Subcutaneous abdominal adipose tissue (tissue), 5 donors: ENCODE measurements at regions not wholly inside any gene's neighbourhood (a gene's known extent, or its start where the extent isn't known, plus 50 kb on each side); places are given as distances from the start of the nearest gene placed in this dataset.

Source experiments
- H3K27ac ChIP-seq: one replicate; pipeline ENCODE4 v1.7.0; 2013; ENCODE audit warnings: low read depth, mild to moderate bottlenecking, inconsistent platforms, low read length, moderate library complexity
- H3K27me3 ChIP-seq, 5 donors: one replicate each; pipeline ENCODE4 v1.7.0; 2013; ENCODE audit warnings: low read length in 5 of 5, inconsistent platforms in 1 of 5; ENCODE audit not compliant: control insufficient read depth in 5 of 5, insufficient read depth in 4 of 5
- H3K36me3 ChIP-seq, 5 donors: one replicate each; pipeline ENCODE4 v1.7.0; 2013; ENCODE audit warnings: low read length in 5 of 5; ENCODE audit not compliant: control insufficient read depth in 5 of 5, insufficient read depth in 5 of 5
- H3K4me1 ChIP-seq, 5 donors: one replicate each; pipeline ENCODE4 v1.7.0; 2013; ENCODE audit warnings: low read length in 5 of 5, mild to moderate bottlenecking in 3 of 5, moderate library complexity in 1 of 5; ENCODE audit not compliant: control insufficient read depth in 5 of 5, insufficient read depth in 5 of 5
- H3K4me3 ChIP-seq, 5 donors: one replicate each; pipeline ENCODE4 v1.7.0; 2013; ENCODE audit warnings: low read length in 5 of 5, low read depth in 1 of 5
- H3K9ac ChIP-seq, 5 donors: one replicate each; pipeline ENCODE4 v1.7.0; 2013; ENCODE audit warnings: low read length in 5 of 5, mild to moderate bottlenecking in 4 of 5, moderate library complexity in 3 of 5
- H3K9me3 ChIP-seq, 5 donors: one replicate each; pipeline ENCODE4 v1.7.0; 2013; ENCODE audit warnings: low read length in 5 of 5; ENCODE audit not compliant: control insufficient read depth in 5 of 5
- donor health status: healthy.
- donor health status: healthy.
- donor health status: healthy.
- donor health status: healthy.
- donor health status: healthy.

DNA sequence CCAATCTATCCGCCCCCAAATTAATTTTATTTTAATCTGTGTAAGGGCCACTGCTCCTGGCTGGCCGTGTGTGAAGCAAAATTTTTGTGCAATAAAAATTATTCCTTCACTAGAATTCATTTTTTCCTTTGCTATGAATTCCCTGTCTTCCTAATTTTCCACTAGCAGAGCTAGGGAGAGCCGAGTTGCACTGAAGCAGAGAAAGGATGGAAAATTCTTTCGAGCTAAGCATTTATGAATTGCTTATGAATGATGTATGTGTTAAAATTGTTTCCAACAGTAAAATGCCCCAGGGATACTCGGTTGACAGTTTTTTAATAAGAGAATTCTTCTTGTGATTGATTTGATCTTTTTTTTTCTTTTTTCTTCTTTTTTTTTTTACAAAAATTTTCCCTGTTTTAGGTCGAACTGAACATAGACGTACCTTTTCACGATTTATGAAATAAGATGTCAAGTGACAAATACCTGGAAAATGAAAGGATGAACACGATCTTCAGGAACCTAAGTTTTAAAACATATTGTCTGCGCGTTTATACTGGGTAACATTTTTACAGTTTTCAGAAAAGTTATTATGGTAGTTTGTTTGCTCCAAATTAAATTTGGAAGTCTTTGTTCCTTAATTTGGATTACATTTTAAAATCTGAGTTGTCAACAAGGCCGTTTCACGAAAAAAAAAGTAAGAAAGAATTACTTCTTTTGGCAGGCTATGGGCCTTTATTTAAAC lies 288.8 kb upstream of the NFE2L3 start:
- H3K9me3 ChIP-seq, result peaks cover 0 to 4% (median 0%) of the 10 kb centered on the region in 5 donors
- no peaks in the 10 kb centered on the region for H3K36me3 ChIP-seq
- no peak overlapping the region for H3K27ac ChIP-seq
- peaks cover 3 to 16% (median 13%) of the 10 kb centered on the region in 5 donors for H3K4me1 ChIP-seq
- H3K27me3 ChIP-seq, result peaks cover 7 to 59% (median 38%) of the 10 kb centered on the region in 5 donors
- peak overlapping the region in 3 of 5 donors; percentile 17 to 34 (median 23) for H3K4me3 ChIP-seq
- no peak overlapping the region for H3K9ac ChIP-seq

DNA sequence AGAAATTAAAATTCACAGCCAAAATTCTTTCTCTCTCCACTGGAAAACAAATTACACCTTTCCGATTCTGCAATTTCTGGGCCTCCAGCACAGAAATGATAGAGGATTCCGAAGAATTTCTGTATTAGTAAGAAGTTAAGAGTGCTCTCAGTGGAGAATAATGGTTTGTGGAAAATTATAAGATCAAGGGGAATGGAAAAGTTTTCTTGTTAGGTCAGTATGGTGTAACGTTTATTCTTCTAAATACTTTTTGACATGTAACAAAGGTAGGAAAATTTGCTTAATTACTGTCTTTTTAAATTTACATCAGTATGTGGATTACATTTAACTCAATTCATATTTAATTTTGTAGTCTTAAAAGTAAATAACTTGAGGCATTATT lies 288.3 kb upstream of the NFE2L3 start:
- H3K27ac ChIP-seq, result no peak overlapping the region
- H3K27me3 ChIP-seq, result peaks cover 8 to 60% (median 40%) of the 10 kb centered on the region in 5 donors
- H3K4me3 ChIP-seq, result no peak overlapping the region
- H3K9me3 ChIP-seq, result peaks cover 0 to 4% (median 0%) of the 10 kb centered on the region in 5 donors
- H3K4me1 ChIP-seq, result peaks cover 3 to 16% (median 13%) of the 10 kb centered on the region in 5 donors
- no peaks in the 10 kb centered on the region for H3K36me3 ChIP-seq
- no peak overlapping the region for H3K9ac ChIP-seq

DNA sequence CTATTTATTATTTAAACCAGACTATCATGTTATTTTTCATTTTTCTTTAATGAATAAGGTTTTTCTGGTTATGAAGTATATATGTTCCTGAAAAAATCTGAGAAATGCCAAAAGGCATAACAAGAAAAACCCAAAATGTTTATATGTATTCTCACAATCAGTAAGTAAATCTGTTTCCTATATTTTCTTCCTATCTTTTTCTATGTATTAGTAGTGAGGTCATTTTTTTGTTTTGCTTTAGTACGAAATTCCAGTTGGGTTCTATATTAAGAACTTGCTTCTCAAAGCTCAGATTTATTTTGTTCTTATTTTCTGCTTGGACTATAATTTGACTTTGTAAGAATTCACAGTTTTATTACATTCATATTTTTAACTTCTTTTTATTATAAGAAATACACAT lies 287.5 kb upstream of the NFE2L3 start:
- peaks cover 10 to 60% (median 40%) of the 10 kb centered on the region in 5 donors for H3K27me3 ChIP-seq

DNA sequence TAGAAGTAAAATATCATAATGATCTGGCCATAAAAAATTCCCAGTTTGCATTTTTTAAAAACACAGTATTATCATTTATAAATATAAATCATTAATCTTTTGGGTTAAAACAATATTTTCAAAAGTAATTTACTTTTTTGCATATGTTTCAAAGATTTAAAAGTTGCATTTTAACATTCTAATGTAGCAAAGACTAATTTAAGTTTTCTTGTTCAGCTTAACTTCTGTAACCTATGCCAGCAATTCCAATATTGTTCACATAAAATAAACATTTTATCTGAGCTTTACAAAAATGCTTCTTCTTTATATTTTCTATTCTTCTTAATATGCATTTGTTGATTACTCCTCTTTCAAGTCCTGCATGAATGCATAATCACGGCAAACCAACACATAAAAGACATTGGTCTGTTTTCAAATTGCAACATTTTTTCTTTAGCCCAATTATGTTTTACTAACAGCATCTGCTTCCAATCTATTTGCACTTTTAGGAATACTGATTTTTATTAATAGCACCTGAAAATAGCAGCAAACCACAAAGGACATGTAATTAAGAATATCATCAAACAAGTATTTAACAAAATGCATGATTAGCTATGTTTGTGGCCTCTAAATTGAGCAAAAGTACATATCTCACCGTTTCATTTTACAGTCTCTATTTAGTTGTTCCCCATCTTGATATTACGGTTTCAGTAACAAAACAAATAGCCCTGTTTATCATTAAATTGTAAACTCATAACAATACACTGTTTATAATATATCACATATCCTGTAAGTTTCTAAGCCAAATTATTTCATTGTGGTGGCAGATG lies 286.9 kb upstream of the NFE2L3 start:
- peaks cover 0 to 4% (median 0%) of the 10 kb centered on the region in 5 donors for H3K9me3 ChIP-seq
- peaks cover 3 to 16% (median 13%) of the 10 kb centered on the region in 5 donors for H3K4me1 ChIP-seq
- H3K27ac ChIP-seq, result no peak overlapping the region
- H3K4me3 ChIP-seq, result no peak overlapping the region
- no peak overlapping the region for H3K9ac ChIP-seq
- H3K36me3 ChIP-seq, result no peaks in the 10 kb centered on the region
- H3K27me3 ChIP-seq, result peaks cover 10 to 59% (median 44%) of the 10 kb centered on the region in 5 donors

More for the DNA sequence above, 287.5 kb upstream of the NFE2L3 start:
- peaks cover 3 to 16% (median 13%) of the 10 kb centered on the region in 5 donors for H3K4me1 ChIP-seq
- no peak overlapping the region for H3K27ac ChIP-seq
- H3K9ac ChIP-seq, result no peak overlapping the region
- H3K4me3 ChIP-seq, result no peak overlapping the region
- H3K9me3 ChIP-seq, result peaks cover 0 to 4% (median 0%) of the 10 kb centered on the region in 5 donors
- H3K36me3 ChIP-seq, result no peaks in the 10 kb centered on the region

DNA sequence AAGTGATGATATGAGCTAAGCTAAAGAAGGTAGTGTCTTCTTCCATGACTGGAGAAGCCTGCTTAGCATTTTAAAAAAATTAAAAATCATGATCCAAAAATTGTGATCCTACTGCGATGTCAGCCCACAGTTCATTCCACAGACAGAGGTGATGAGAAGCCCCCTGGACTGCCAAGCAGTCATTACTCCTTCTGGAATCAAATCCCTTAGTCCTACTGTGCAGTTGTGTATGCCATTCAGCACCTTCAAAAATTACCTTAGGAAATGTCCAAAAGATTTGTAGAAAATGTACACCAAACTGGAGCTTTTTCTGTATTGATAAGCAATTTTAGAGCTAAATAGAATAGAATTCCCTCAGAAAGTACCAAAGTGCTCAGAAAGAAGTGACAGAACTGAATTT lies 283.5 kb upstream of the NFE2L3 start:
- Histone ChIP-seq H3K36me3 (no peaks in the 10 kb centered on the region), H3K4me3 (no peak overlapping the region), H3K27ac (no peak overlapping the region), H3K27me3 (peaks cover 13 to 56% (median 38%) of the 10 kb centered on the region in 5 donors), H3K9ac (no peak overlapping the region), H3K4me1 (no peaks in the 10 kb centered on the region), H3K9me3 (peaks cover 0 to 2% (median 0%) of the 10 kb centered on the region in 5 donors)

DNA sequence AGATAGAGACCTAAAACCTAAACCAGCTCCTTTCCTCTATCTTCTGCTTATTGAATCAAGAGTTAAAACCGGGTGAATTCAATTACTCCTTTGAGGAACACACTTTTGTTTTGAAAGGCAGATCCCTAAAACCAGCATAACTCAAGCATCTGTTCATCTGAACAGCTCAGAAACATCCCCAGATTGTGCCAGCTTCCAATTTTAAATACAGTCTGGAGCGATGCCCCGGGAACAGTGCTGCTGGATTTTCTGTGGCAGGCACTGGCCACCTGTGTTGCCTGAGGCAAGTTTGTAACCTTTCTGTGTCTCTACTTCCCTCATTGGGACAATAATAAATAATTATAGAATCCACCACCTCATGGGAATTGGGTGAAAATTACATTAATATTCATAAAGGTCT lies 281.4 kb upstream of the NFE2L3 start:
- H3K4me1 ChIP-seq, result no peaks in the 10 kb centered on the region
- H3K4me3 ChIP-seq, result no peak overlapping the region
- peaks cover 21 to 57% (median 35%) of the 10 kb centered on the region in 5 donors for H3K27me3 ChIP-seq
- H3K27ac ChIP-seq, result no peak overlapping the region
- no peak overlapping the region for H3K9ac ChIP-seq
- no peaks in the 10 kb centered on the region for H3K9me3 ChIP-seq
- no peaks in the 10 kb centered on the region for H3K36me3 ChIP-seq

DNA sequence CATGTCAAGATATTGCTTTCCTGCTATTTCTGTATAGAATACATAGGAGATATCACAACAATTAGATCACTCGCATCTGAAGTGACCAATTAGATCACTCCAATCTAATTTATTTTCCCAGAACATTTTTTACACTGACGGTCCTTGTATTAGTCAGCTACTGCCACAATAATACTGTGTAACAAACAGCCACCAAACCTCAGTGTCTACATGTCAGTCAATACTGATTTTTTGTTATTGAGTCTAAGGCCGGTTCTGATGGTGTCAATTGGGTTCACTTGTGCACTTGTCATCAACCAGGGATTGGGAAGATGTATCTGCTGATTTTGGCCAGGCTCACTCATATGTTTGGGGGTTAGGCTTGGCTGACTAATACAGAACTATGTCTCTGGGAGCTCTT lies 275.9 kb upstream of the NFE2L3 start:
- H3K4me3 ChIP-seq, result no peak overlapping the region
- no peaks in the 10 kb centered on the region for H3K9me3 ChIP-seq
- peaks cover 8 to 27% (median 17%) of the 10 kb centered on the region in 5 donors for H3K27me3 ChIP-seq
- no peak overlapping the region for H3K27ac ChIP-seq
- no peaks in the 10 kb centered on the region for H3K4me1 ChIP-seq
- no peaks in the 10 kb centered on the region for H3K36me3 ChIP-seq
- H3K9ac ChIP-seq, result no peak overlapping the region

DNA sequence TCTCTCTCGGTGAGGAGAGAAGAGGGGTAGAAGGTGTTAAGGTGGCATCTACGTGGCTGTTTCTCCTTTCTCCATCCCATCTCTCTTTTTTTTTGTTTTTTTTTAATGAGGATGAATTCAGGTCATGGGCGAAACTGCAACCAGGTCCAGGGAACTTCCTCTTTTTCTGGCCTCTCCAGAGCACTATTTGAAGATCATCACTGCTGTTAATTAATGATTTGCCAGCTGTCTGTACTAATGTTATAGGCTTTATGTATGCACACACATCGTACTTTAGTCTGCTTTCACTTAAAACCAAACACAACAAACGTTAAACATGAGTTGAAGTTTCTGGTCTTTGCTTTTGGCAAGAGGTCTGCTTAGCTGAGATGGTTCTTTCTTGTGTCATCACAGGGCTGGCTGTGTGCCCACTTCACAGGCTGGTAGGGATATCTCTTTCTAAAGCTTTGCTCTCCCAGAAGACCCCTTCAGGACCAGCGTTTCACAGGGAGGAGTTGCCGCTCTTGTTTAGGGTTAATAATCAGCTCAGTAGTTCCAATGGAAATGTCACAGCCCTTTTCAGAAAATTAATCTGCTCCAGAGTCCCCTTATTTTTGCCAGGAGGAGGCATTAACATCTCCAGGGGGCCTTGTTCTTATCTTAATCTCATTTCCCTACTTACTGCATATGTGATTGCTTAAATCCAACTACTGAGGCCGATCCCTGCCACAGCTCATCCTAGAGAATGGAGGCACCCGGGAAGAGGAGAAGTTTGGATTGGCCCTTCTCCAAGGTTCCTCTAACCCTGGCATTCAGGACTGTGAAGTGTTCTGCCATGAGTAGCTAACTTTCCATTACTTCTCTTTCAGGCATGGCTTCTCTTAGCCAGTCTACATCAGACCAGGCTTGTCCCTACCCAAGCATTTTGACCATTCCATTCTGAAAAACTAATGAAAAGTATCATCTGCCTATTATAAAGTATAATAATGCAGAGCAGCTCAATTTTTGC lies 273.9 kb upstream of the NFE2L3 start:
- H3K9ac ChIP-seq, result no peak overlapping the region
- H3K4me1 ChIP-seq, result no peaks in the 10 kb centered on the region
- H3K4me3 ChIP-seq, result no peak overlapping the region
- no peaks in the 10 kb centered on the region for H3K9me3 ChIP-seq
- no peaks in the 10 kb centered on the region for H3K36me3 ChIP-seq
- H3K27me3 ChIP-seq, result peaks cover 16 to 36% (median 27%) of the 10 kb centered on the region in 5 donors
- no peak overlapping the region for H3K27ac ChIP-seq

DNA sequence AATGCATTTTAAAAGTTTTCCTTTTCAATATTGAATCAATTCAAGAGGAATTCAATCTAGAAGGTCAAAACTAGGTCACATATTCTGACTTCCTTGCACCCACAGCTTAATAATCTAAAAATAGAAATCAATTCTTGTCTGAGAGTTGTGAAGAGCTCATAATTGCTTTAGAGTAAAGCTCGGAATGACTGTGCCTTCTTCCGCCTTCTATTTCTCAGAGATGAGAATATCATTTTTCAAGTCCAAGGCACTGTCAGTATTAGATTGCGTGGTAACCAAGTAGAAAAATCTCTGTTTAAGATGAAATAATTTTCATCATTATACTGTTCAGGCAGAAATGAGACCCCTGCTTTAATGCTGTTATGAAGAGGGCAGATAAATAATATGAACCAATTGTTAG lies 272.2 kb upstream of the NFE2L3 start:
- no peak overlapping the region for H3K4me3 ChIP-seq
- H3K9me3 ChIP-seq, result no peaks in the 10 kb centered on the region
- peaks cover 15 to 43% (median 29%) of the 10 kb centered on the region in 5 donors for H3K27me3 ChIP-seq
- no peak overlapping the region for H3K27ac ChIP-seq
- no peaks in the 10 kb centered on the region for H3K4me1 ChIP-seq
- H3K9ac ChIP-seq, result no peak overlapping the region
- H3K36me3 ChIP-seq, result no peaks in the 10 kb centered on the region
